ENCODE measurements at regions not wholly inside any gene's neighbourhood (a gene's known extent, or its start where the extent isn't known, plus 50 kb on each side); places are given as distances from the start of the nearest gene placed in this dataset.

- TF ChIP-seq POLR2A (IDR thresholded peaks at IDR 0.05; ENCODE audit: low read depth, low read length) = no peak
- FAIRE-seq (no peak), DNase-seq (ENCODE audit: insufficient read length, low spot score) (no peak)
Measured at GRCh38 chr2:200725596-200725995, 86.1 kb upstream of the BZW1 start.

- DNase-seq (ENCODE audit: insufficient read length, low spot score) = no peak
- no peak for TF ChIP-seq POLR2A (IDR thresholded peaks at IDR 0.05; ENCODE audit: low read depth, low read length)
- FAIRE-seq = no peak
Measured at GRCh38 chr2:200728630-200729029, 83.1 kb upstream of the BZW1 start.

- FAIRE-seq (no peak), DNase-seq (ENCODE audit: insufficient read length, low spot score) (no peak)
- no peak for TF ChIP-seq POLR2A (IDR thresholded peaks at IDR 0.05; ENCODE audit: low read depth, low read length)
Measured at GRCh38 chr2:200730302-200730701, 81.4 kb upstream of the BZW1 start.

- no peak for DNase-seq (ENCODE audit: insufficient read length, low spot score)
- FAIRE-seq = no peak
- TF ChIP-seq POLR2A (IDR thresholded peaks at IDR 0.05; ENCODE audit: low read depth, low read length) = no peak
Measured at GRCh38 chr2:200730960-200731359, 80.8 kb upstream of the BZW1 start.

GRCh38 chr2:200732866-200733265 is 78.8 kb upstream of the BZW1 start:
- no peak for FAIRE-seq
- TF ChIP-seq POLR2A (IDR thresholded peaks at IDR 0.05; ENCODE audit: low read depth, low read length) = no peak
- no peak for DNase-seq (ENCODE audit: insufficient read length, low spot score)

- DNase-seq (ENCODE audit: insufficient read length, low spot score) = no peak
- no peak for TF ChIP-seq POLR2A (IDR thresholded peaks at IDR 0.05; ENCODE audit: low read depth, low read length)
- no peak for FAIRE-seq
Measured at GRCh38 chr2:200733713-200734198, 78.0 kb upstream of the BZW1 start.

GRCh38 chr2:200735061-200735460 is 76.6 kb upstream of the BZW1 start:
- no peak for FAIRE-seq
- no peak for DNase-seq (ENCODE audit: insufficient read length, low spot score)
- no peak for TF ChIP-seq POLR2A (IDR thresholded peaks at IDR 0.05; ENCODE audit: low read depth, low read length)

- DNase-seq (ENCODE audit: insufficient read length, low spot score) = no peak
- no peak for FAIRE-seq
- TF ChIP-seq POLR2A (IDR thresholded peaks at IDR 0.05; ENCODE audit: low read depth, low read length) = no peak
Measured at GRCh38 chr2:200736646-200737274, 75.0 kb upstream of the BZW1 start.

GRCh38 chr2:200737585-200737984 is 74.1 kb upstream of the BZW1 start:
- FAIRE-seq = no peak
- no peak for TF ChIP-seq POLR2A (IDR thresholded peaks at IDR 0.05; ENCODE audit: low read depth, low read length)
- no peak for DNase-seq (ENCODE audit: insufficient read length, low spot score)

GRCh38 chr2:200738590-200738989 is 73.1 kb upstream of the BZW1 start:
- FAIRE-seq = no peak
- TF ChIP-seq POLR2A (IDR thresholded peaks at IDR 0.05; ENCODE audit: low read depth, low read length) = no peak
- no peak for DNase-seq (ENCODE audit: insufficient read length, low spot score)

- FAIRE-seq = no peak
- no peak for DNase-seq (ENCODE audit: insufficient read length, low spot score)
- TF ChIP-seq POLR2A (IDR thresholded peaks at IDR 0.05; ENCODE audit: low read depth, low read length) = no peak
Measured at GRCh38 chr2:200740907-200741306, 70.8 kb upstream of the BZW1 start.

GRCh38 chr2:200741468-200742202 is 70.1 kb upstream of the BZW1 start:
- no peak for TF ChIP-seq POLR2A (IDR thresholded peaks at IDR 0.05; ENCODE audit: low read depth, low read length)
- DNase-seq (ENCODE audit: insufficient read length, low spot score) (no peak), FAIRE-seq (no peak)

GRCh38 chr2:200742426-200742825 is 69.3 kb upstream of the BZW1 start:
- FAIRE-seq = no peak
- no peak for TF ChIP-seq POLR2A (IDR thresholded peaks at IDR 0.05; ENCODE audit: low read depth, low read length)
- DNase-seq (ENCODE audit: insufficient read length, low spot score) = no peak

GRCh38 chr2:200743042-200743676 is 68.6 kb upstream of the BZW1 start:
- DNase-seq (ENCODE audit: insufficient read length, low spot score) = no peak
- no peak for TF ChIP-seq POLR2A (IDR thresholded peaks at IDR 0.05; ENCODE audit: low read depth, low read length)
- FAIRE-seq = no peak

GRCh38 chr2:200744201-200744602 is 67.5 kb upstream of the BZW1 start:
- no peak for FAIRE-seq
- no peak for DNase-seq (ENCODE audit: insufficient read length, low spot score)
- no peak for TF ChIP-seq POLR2A (IDR thresholded peaks at IDR 0.05; ENCODE audit: low read depth, low read length)
